Stimulated activated CD4-positive, alpha-beta T cell treated with anti-CD3 and anti-CD28 coated beads, Interleukin-1b, Interleukin-23, amount 100 ng/mL, for 24 hours (primary cell): ENCODE measurements at regions not wholly inside any gene's neighbourhood (a gene's known extent, or its start where the extent isn't known, plus 50 kb on each side); places are given as distances from the start of the nearest gene placed in this dataset.

Source experiments
- DNase-seq, 4 experiments: peaks; one replicate each; pipeline ENCODE4 v3.0.0-alpha.2; 2020; ENCODE audit warnings: low read depth in 4 of 4, low spot score in 1 of 4

DNA sequence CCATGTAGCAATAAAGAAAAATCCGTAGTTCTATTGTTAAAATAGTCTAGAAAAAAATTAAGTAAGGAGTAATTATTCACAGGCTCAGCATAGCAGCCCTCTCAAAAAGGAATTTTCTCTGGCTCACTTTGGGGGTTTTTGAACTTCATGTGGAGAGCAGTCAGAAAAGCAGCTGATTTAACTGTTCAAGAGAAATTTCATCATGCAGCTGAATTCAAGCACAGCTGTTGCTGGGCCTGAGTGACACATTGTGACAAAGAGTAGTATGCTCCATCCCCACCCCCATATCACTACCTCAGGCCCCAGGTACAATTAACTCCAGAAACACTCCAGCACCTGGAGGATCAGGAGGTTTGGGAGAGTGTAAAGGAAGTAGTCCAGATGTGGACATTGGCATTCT, 272.1 kb downstream of the FAM76B start:
- DNase-seq: no peak

DNA sequence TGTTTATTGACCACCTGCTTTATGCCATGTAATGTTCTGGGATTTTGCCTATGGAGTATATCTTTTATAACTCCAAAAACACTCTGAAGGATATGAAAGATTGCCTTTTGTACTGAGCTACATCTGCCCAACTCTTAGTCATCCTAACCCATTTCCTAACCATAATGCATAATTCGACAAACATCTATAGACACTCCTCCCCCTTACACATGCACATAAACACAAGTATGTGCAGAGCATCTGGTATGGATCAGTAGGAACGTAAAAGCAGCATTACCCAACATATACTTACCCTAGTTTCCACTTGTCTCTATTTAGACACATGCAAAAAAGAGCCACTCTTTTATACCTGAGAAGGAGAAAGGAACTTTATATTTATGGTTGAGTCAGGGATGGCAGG, 272.8 kb downstream of the FAM76B start:
- DNase-seq: no peak

DNA sequence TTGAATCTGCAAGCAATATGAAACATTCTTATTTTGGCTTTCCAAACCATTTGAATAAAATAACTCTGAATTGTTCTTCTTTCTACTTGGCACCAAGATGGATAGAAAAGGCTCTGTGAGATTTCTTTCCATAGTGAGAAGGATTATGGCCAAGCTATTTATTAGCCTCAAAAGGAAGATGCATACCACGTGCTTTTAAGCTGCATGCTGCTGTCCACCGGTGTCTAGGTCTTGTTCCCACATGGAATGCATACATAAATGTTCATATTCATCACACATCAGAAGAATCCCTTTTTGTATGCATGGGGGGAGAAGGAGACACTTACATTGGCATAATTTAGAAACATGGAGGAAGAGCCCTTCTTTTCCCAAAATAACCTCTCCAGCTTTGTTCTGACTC, 273.4 kb downstream of the FAM76B start:
- no peak for DNase-seq

DNA sequence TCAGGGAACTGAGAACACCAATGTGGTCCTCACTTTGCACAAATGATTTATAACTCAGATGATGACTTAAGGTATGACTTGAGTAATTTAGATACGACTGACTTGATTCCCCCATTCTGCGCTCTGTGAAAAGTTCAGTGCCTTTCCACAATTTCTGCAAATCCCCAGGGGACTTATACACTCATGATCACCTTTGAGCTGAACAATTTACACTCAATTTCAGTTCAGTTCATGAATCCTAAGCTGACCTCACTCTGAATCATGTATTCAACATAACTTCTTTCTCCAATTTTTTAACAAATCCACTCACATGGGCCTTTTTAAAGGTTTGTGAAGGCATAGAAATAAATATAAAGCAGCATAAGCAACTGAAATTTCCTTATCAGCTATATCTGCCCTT, 274.2 kb downstream of the FAM76B start:
- DNase-seq: no peak

DNA sequence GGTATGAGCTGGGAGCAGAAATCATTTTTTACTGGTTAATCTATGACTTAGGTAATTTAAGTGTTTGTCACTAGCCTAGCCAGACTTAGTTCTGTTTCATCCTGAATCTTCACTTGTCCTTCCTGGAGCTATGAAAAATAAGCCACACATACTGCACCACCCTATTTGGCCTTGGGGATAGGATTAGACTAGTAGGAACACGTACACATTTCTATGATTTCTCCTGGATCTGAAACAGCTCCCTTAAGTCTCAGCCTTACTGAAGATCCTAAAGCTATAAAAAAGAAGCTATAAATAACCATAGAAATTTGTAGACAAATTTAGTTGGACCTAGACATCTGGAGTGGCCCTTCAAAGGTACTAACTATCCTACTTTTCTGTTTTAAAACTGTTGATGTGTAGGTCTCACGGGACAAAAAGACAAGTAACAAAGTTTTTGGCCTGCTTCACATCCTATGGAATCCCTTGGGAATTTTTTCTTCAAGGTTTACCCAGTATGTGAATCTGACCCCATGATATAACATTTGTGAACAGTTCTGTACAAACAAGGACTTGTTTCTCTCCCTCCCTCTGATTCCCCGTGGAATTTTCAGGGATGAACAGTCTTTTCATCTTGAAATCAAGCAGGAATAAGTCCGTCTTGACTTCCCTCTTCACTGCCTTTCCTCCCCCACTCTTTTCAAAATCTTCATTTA, 275.0 kb downstream of the FAM76B start:
- DNase-seq: no peak

DNA sequence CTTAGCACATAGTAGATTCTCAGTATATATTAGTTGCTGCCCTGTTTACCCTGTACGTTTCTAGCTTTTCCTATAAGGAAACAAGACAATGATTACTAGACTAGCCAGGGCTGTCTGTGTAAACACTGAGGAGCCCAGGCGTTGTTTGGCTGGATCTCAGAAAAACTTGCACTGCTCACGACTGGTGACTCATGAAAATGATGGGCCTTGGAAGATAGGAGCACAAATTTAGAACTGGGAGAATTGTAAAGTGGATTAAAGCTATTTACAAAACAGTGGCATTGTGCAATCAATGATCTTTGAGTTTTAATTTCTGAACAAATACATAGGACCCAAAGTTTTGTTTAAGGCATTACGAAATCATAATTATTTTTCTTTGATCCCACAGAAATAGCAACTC, 276.9 kb downstream of the FAM76B start:
- no peak for DNase-seq

DNA sequence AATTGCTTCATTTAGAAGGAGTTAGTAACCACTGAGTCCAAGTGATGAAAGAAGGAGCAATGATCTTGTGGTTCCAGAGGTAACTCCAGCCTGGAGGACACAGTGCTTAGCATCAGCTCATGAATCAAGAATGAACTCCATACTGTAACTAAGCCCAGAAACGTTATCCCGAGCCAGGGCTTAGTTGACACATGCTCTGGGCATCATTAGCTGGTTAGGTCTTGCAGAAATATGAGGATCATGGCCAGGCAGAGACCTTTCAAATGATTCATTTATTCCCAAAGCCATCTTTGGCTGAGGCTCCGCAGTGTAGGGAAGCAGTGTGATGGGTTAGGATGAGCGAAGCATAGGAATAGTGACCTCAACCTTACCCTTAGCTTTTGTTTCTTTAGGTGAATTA, 277.4 kb downstream of the FAM76B start:
- DNase-seq: no peak

DNA sequence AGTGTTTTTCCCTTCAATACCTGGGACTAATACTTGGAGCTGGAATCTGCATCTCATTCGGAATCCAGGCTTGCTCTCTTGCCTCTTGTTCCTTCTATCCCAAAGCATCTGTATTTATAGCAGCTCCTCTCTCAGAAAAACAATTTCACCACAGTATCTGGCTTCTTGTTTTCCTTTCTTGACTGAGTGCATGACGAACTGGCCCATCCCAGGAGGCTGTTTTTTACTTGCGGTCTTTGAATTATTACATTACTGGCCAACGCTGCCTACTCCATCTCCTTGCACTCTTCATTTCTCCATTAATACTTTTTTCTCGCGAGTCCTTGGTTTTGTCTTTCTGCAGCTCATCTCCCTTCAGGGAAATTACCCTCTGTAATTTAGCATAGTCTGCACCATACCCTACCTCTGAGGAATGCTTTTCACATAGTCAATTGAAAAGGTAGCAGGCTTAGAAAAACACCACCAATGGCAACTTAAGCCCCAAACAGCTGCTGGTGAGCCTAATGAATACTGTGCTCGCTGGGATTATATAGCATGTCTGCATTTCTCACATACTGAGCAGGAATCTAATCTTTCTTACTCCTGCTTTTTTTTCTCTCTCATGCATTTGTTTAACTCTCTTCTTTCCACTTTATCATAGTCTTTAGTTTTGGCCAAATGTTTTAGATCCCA, 277.4 kb upstream of the SESN3 start:
- no peak for DNase-seq

DNA sequence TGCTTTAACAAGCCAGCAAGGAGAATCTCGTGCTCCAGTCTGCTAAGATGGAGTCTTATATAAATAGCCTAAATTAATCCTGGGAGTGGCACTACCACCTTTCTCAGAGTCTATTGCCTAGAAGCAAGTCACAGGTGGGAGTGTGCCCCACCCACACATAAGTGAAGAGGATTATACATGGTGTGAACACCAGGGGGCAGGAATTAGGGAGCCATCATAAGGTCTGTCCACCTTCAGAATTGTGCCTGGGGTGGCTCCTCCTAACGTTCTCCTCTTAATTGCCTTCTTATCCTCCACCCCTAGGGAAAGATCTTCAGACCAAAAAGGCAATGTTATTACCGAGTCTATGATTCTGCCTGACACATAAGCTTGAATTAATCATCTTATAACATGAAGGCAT, 276.8 kb upstream of the SESN3 start:
- DNase-seq: no peak

DNA sequence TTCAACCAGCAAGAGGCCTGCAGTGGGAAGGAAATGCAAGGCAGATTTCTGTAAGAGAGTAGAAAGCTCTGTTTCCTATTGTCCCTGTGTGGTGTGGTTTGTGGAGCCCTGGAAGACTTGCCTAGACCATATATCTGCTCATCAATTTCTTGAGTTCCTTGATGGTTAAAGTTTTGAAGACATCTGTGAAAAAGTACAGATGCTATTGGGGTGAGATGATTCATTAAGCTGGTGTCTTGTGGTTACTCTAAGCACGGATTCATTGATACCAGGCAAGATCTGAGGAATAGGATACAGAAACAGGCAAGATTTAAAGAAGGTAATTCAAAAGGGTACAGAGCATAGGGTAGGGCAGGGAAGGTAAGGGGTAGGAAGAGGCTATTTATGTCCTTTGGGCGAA, 275.8 kb upstream of the SESN3 start:
- no peak for DNase-seq

DNA sequence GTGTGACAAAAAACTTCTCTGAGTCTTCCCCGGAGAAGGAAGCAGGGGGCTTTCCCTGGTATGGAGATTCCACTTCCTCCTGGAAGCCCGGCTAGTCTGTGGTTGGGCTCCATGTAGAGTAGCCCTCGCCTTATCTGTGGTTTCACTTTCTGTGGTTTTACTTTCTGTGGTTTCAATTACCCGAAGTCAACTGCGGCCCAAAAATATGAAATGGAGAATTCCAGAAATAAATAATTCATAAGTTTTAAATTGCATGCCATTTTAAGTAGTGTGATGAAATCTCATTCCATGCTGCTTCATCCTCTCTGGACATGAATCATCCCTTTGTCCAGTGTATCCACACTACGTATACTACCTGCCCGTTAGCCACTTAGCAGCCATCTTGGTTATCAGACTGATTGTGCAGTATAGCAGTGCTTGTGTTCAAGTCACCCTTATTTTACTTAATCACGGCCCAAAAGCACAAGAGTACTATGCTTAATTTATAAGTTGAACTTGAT, 275.0 kb upstream of the SESN3 start:
- no peak for DNase-seq

DNA sequence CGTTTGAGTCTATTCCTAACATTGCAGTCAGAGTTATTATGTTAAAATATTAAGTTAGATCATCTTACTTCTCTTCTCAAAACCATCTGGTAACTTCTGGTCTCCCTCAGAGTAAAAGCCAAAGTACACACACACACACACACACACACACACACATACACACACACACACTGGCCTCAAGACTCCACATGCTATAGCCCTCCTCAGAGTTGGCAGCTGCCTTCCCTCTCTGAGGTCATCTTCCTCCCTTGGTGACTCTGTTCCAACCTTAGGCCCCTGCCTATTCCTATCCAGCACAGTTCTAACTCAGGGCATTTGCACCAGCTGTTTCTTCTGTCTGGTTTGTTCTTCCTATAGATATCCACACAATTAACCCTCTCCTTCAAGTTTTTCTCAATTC, 272.0 kb upstream of the SESN3 start:
- no peak for DNase-seq

DNA sequence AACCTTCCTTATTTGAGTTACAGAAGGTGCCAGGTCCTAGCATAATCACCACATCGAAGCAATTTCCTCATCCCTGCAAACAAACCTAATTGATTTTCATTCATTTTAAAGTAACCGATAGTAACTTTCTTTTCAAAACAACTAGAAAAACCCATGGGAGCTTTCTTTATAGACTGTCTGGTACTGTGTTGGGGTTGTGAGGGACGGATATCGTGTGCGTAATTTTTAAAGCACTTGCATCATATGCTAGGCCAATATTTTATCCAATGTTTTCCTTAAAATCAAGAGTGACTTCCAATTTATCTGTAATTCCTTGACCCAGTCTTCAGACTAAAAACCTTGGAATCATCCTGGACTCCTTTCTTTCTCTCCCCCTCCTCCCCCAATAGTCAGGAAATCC, 271.5 kb upstream of the SESN3 start:
- no peak for DNase-seq

DNA sequence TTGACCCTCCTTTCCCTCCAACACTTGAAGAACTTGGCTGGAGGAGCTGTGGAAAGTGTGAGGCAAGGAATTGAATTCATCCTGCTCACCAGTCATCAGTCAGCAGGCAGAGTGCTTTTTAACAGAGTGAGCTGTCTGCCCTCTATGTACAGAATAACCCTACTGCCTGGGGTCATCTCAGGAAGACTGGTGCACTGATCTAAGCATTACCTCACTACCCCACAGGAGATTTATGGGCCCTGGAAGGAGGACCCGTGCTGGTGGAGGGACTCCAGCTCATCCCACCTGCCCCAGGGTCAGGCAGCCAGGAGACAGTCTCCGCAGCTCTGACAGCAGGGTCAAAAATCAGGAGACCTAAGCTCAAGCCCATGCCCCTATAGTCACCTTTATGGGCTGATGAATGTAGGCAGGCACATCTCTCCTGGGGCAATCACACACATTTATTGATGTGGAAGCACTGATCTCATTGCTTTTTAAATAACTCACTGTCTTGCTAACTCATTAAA, 270.8 kb upstream of the SESN3 start:
- DNase-seq: no peak

DNA sequence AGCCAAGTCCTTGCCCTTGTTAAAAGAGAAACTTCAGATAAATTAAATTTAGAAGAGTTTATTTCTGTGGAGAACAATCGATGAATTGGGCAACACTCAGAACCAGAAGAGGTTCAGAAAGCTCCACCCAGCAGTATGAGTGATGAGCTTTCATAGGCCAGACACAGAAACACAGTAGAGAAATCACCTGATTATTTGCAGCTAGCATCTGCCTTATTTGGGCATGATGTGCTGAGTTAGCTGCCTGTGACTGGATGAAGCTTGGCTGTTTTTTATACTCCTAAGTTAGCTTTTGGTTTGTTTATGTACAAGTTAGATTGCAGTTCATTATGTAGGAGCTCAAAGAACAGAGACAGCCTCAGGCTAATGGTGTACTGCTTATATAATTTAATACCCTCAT, 269.5 kb upstream of the SESN3 start:
- no peak for DNase-seq

DNA sequence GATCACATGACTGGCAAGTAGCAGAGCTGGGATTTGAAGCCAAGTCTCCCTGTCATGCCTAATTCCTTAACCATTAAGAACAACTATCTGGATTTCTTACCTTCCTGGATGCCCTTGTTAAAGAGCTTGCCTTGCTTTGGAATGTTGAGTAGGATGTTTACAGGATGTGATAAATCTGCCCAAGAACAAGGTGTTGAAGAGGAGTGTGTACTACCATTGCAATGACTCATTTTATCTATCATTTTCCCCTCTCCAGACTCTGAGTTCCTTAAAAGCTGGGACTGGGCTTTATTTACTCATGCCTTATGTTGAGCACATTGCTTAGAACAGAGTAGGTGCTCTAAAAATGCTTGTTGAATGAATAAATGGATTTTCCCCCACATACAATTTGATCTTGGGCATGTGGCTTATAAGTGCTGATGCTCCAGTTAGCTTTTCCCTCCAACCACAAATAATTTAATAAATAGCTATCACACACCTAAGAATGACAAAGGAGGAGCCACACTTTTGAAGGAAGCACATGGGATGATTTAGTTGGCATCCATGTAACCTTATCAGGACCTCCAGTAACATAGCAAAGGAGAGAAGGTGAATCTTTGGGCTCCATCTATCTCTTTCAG, 268.6 kb upstream of the SESN3 start:
- DNase-seq: no peak

DNA sequence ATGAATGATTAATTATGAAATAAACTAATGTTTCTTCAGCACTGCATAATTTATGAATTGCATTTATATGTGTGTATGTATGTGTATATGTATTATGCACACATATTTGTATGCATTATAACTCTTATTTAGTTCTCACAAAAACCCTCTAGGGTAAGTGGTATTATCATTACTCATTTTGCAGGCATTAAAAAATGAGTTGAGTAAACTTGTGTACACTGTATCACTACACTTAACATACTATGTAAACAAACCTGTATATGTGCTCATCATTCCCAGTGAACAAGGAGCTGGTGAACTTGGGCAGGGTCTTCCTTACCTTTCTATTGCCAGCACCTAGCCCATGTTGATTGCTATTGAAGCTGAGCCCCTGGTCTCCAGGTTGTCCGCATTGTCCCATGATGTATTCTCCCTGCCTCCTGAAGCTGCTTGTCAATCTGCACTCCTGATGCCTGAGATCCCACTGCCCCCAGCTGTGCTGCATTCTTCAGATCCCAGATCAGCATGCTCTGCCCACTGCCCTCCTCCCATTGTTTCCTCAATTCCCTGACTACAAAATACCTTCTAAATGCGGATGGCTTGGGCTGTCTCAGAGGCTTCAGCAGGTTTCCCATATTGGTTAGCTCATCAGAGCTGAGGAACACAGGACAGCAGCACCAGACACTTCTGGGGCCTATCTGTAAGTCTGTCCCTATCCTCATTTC, 267.9 kb upstream of the SESN3 start:
- DNase-seq: no peak

DNA sequence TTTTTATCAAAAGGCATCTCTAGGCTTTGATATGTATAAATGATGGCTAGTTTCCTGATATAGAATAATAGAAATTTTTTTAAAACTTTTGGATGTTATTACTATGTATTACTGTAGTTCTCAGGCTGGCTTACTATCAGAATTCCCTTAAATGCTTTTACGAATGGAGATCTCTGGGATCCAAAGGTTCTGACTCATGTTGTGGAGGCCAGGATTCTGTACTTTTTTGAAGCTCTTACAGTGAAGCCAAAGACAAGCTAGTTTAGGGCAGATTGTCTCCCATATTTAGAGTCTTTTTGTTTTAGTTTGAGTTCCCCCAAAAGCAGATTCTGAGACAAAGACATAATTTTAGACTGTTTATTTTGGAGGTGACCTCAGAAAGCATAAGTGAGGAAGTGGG, 265.9 kb upstream of the SESN3 start:
- no peak for DNase-seq

DNA sequence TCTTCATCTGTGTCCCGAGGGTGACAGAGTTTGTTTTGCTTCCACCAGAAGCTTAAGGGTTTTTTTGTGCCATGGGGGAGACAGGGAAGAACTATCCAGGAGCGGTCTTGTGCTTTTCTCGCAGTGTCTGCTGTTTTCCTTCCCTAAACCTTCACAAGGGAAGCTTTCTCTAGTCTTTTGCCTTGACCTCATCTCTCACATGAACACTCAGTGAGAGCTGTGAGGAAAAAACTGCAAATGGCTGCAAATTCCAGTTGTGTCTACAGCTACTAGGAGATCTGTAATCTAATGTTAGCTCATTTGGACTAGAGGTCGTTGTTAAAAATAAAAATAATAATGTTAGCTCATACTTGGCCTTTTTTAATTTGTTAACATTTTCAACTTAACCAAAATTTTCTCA, 264.7 kb upstream of the SESN3 start:
- no peak for DNase-seq

DNA sequence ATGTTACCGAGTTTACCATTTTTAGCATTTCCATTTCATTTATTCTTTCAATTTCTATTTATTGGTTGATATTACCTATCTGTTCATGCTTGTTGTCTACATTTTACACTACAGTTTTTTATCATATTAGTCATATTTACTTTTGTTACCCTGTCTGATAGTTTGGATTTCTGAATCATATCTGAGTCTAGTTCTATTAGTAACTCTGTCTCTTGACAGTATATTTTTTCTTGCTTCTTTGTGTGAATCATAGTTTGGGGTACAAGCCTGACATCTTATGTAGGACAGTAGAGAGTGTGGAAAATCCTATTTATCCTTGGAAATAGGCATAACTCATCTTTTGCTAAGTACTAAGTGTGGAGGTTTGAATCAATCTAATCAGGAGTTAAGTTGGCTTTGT, 263.9 kb upstream of the SESN3 start:
- no peak for DNase-seq

DNA sequence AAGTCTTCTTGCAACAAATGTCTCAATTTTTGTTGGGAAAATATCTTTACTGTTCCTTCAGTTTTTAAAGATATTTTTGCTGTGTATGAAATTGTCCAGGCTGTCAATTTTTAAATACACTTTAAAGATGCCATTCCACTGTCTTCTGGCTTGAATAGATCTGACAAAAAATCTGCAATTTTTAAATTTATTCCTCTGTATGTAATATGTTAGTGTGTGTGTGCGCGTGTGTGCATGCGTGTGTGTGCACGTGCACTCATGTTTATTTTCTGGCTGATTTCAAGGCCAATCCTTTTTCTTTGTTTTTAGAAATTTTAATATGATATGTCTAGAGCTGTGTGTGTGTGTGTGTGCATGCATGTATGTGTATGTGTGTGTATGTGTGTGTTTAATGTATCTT, 263.2 kb upstream of the SESN3 start:
- DNase-seq: no peak

DNA sequence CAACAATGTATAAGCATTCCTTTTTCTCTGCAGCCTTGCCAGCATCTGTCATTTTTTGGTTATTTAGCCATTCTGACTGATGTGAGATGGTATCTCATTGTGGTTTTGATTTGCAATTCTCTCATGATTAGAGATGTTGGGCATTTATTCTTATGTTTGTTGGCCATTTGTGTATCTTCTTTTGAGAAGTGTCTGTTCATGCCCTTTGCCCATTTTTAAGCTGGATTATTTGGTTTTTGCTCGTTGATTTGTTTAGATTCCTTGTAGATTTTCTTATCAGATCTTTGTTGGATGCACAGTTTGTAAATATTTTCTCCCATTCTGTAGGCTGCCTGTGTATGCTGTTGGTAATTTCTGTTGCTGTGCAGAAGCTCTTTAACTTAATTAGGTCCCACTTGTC, 259.6 kb upstream of the SESN3 start:
- DNase-seq: no peak
